Body of pancreas (tissue), 4 donors: ENCODE measurements at regions not wholly inside any gene's neighbourhood (a gene's known extent, or its start where the extent isn't known, plus 50 kb on each side); places are given as distances from the start of the nearest gene placed in this dataset.

Experiments used
- ATAC-seq: fragments of 150-250 bp; one replicate; pipeline ENCODE4 v1.9.1; 2016
- DNase-seq, 4 donors: peaks; one replicate each; pipeline ENCODE4 v3.0.0-alpha.2; 2019
- H3K27ac ChIP-seq, 4 donors: fragments of 200-600 bp; sonication (generic); 1 replicate in 3 of 4; 2 replicates in 1 of 4; pipeline versions ENCODE4 v1.5.1 to v1.6.1; 2016 to 2019; ENCODE audit warnings: mild to moderate bottlenecking in 1 of 4, mixed read lengths in 1 of 4, moderate library complexity in 1 of 4
- H3K27me3 ChIP-seq, 2 donors: fragments of 200-600 bp; sonication (generic); one replicate each; pipeline ENCODE4 v1.6.0; 2016; ENCODE audit warnings: mild to moderate bottlenecking in 1 of 2
- H3K36me3 ChIP-seq, 2 donors: fragments of 200-600 bp; sonication (generic); replicated peaks in 1 of 2; 2 replicates each; pipeline ENCODE4 v1.5.1; 2016; ENCODE audit warnings: low read depth in 2 of 2; ENCODE audit not compliant: insufficient read depth in 1 of 2
- H3K4me1 ChIP-seq: fragments of 200-600 bp; sonication (generic); one replicate; pipeline ENCODE4 v1.6.0; 2016
- H3K4me3 ChIP-seq, 2 donors: fragments of 200-600 bp; sonication (generic); 1 replicate in 1 of 2; 2 replicates in 1 of 2; pipeline ENCODE4 v1.5.1; 2016 to 2019
- H3K9me3 ChIP-seq, 3 donors: fragments of 200-600 bp; sonication (generic); 1 replicate in 2 of 3; 2 replicates in 1 of 3; pipeline ENCODE4 v1.5.1; 2016
- POLR2A ChIP-seq, 3 donors: fragments of 450-650 bp; IDR thresholded peaks; one replicate each; pipeline ENCODE4 v1.6.1; 2016; ENCODE audit warnings: antibody characterized with exemption in 3 of 3, mild to moderate bottlenecking in 2 of 3
- WGBS, 2 donors: methylation state at CpG; one replicate each; pipeline ENCODE4 v1.1.5; 2017; 5-methylcytosine and 5-hydroxymethylcytosine counted together
- intact Hi-C: fragments of 100-400 bp; cut with DNase I; formaldehyde crosslinking; loops from one replicate; pipeline ENCODE4 v1.15.1; 2023
- TF ChIP-seq, protein P1 (sequence below), 7 experiments: fragments of 450-650 bp in 4 of 7; fragments of 200-600 bp in 3 of 7; sonication (generic) in 3 of 7; IDR thresholded peaks; one replicate each; pipeline ENCODE4 v1.5.1; 2016 to 2019; ENCODE audit warnings: antibody characterized with exemption in 7 of 7

GRCh38 chr4:62683799-62684566 is 1483.9 kb downstream of the ADGRL3 start:
- WGBS, 2 donors = 82 to 84% methylated on average over 4 to 13 of the region's 13 CpGs
- Histone ChIP-seq H3K4me3 (no peak overlapping the region), H3K27me3 (no peaks in the 10 kb centered on the region), H3K36me3 (no peaks in the 10 kb centered on the region), H3K9me3 (no peaks in the 10 kb centered on the region), H3K27ac (no peak overlapping the region), H3K4me1 (no peaks in the 10 kb centered on the region)
- DNase-seq = no peak
- intact Hi-C loops = no loop called here
- TF ChIP-seq, protein P1, sequence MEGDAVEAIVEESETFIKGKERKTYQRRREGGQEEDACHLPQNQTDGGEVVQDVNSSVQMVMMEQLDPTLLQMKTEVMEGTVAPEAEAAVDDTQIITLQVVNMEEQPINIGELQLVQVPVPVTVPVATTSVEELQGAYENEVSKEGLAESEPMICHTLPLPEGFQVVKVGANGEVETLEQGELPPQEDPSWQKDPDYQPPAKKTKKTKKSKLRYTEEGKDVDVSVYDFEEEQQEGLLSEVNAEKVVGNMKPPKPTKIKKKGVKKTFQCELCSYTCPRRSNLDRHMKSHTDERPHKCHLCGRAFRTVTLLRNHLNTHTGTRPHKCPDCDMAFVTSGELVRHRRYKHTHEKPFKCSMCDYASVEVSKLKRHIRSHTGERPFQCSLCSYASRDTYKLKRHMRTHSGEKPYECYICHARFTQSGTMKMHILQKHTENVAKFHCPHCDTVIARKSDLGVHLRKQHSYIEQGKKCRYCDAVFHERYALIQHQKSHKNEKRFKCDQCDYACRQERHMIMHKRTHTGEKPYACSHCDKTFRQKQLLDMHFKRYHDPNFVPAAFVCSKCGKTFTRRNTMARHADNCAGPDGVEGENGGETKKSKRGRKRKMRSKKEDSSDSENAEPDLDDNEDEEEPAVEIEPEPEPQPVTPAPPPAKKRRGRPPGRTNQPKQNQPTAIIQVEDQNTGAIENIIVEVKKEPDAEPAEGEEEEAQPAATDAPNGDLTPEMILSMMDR (IDR thresholded peaks at IDR 0.05) = no peak
- no peak for TF ChIP-seq POLR2A (IDR thresholded peaks at IDR 0.05)
- ATAC-seq = no peak

DNA sequence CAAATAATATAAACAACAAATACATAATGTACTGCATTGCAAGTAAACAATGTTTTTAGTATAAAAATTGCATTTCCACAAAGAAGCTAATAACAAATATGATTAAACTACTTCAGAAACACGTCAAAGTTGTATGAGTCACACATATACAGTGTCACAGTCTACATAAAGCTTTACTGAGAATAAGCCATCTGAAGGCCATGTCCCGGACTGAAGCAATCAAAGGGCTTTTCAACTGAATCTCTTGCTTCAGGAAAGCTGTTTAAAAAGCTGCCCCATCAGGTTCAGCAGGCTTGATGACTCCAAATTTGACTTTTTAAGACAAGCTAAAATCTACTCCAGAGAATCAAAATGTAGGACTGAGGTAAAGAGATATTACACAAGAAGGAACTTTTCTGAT is 1476.8 kb downstream of the ADGRL3 start:
- intact Hi-C loops = no loop called here
- Histone ChIP-seq H3K27ac (no peak overlapping the region), H3K36me3 (no peaks in the 10 kb centered on the region), H3K4me3 (no peak overlapping the region), H3K4me1 (no peaks in the 10 kb centered on the region), H3K9me3 (no peaks in the 10 kb centered on the region), H3K27me3 (no peaks in the 10 kb centered on the region)
- no peak for TF ChIP-seq POLR2A (IDR thresholded peaks at IDR 0.05)
- TF ChIP-seq, protein P1 (IDR thresholded peaks at IDR 0.05) = no peak
- WGBS, 2 donors = 47 to 54% methylated on average over 2 of the region's 2 CpGs
- no peak for DNase-seq
- ATAC-seq = no peak

GRCh38 chr4:62670514-62670913 is 1470.4 kb downstream of the ADGRL3 start:
- peaks cover 0 to 3% of the 10 kb centered on the region in 2 donors for H3K27me3 ChIP-seq
- H3K4me1 ChIP-seq = no peaks in the 10 kb centered on the region
- no peak for TF ChIP-seq POLR2A (IDR thresholded peaks at IDR 0.05)
- TF ChIP-seq, protein P1 (IDR thresholded peaks at IDR 0.05) = no peak
- no peak overlapping the region for H3K4me3 ChIP-seq
- no peak for DNase-seq
- H3K36me3 ChIP-seq = no peaks in the 10 kb centered on the region
- no peak for ATAC-seq
- intact Hi-C loops = no loop called here
- H3K9me3 ChIP-seq = no peaks in the 10 kb centered on the region
- 48 to 59% methylated on average over 2 of the region's 2 CpGs for WGBS, 2 donors
- H3K27ac ChIP-seq = no peak overlapping the region

GRCh38 chr4:62661821-62662220 is 1461.7 kb downstream of the ADGRL3 start:
- WGBS, 2 donors = 37 to 43% methylated on average over 4 of the region's 4 CpGs
- no peak for DNase-seq

More at GRCh38 chr4:62661821-62662220, 1461.7 kb downstream of the ADGRL3 start:
- TF ChIP-seq, protein P1 (IDR thresholded peaks at IDR 0.05) = no peak
- no peaks in the 10 kb centered on the region for H3K9me3 ChIP-seq
- H3K4me3 ChIP-seq = no peak overlapping the region
- no peaks in the 10 kb centered on the region for H3K4me1 ChIP-seq
- no peak for ATAC-seq
- no peaks in the 10 kb centered on the region for H3K36me3 ChIP-seq
- H3K27me3 ChIP-seq = no peaks in the 10 kb centered on the region
- H3K27ac ChIP-seq = no peak overlapping the region
- intact Hi-C loops = no loop called here
